ENCODE measurements at regions not wholly inside any gene's neighbourhood (a gene's known extent, or its start where the extent isn't known, plus 50 kb on each side); places are given as distances from the start of the nearest gene placed in this dataset.

DNA sequence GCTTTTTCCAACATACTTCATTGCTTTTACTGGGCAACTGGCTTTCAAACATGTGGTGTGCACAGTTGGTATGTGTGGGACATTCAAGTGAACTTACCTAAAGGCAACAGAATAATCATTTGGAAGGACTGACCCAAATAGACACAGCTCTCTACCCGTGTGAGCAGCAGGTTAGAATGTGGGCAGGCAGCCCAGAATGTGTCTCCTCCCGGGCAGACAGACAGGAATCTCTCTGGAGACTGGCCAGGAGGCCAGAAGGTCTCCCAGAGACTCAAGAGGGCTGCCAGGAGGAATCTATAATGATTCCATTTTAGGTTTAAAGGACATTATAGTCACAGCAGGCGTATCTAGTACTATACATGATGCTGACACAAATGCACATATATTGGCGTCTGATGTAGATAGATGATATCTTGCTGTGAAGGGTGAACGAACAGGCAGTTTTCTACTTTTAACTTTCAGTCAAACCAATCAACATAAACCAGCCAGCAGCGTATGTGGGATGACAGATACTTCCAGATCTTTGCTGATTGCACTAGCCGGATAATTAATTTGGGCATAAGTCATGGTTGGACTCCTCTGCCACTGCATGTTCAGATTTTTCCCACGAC is 297.4 kb upstream of the ZNF608 start:
- no peak overlapping the region for H3K4me3 ChIP-seq
- H3K36me3 ChIP-seq: no peaks in the 10 kb centered on the region
- intact Hi-C loops (cut with DNase I; ENCODE audit: low total_unique reads) (no loop called here), in situ Hi-C loops (cut with MboI; ENCODE audit: low pct_ligation_motif_present in 1 of 4, low pct_unique_long_range_greater_than_20kb in 1 of 4, low sequenced_read_pairs in 3 of 4) (no loop called here)
- TF ChIP-seq POLR2A (IDR thresholded peaks at IDR 0.05) (no peak), EP300 (IDR thresholded peaks at IDR 0.05; ENCODE audit: low read depth) (no peak), POLR2AphosphoS5 (IDR thresholded peaks at IDR 0.05) (no peak), CTCF (IDR thresholded peaks at IDR 0.05) (no peak)
- H3K4me1 ChIP-seq: peaks cover 3 to 15% (median 7%) of the 10 kb centered on the region in 4 donors
- DNase-seq: peak; percentile 23
- H3K27me3 ChIP-seq: no peaks in the 10 kb centered on the region
- WGBS, 2 donors (ENCODE audit: low coverage in 1 of 2): 51 to 80% methylated on average over 2 to 8 of the region's 8 CpGs
- H3K9me3 ChIP-seq: no peaks in the 10 kb centered on the region
- H3K27ac ChIP-seq: no peak overlapping the region

DNA sequence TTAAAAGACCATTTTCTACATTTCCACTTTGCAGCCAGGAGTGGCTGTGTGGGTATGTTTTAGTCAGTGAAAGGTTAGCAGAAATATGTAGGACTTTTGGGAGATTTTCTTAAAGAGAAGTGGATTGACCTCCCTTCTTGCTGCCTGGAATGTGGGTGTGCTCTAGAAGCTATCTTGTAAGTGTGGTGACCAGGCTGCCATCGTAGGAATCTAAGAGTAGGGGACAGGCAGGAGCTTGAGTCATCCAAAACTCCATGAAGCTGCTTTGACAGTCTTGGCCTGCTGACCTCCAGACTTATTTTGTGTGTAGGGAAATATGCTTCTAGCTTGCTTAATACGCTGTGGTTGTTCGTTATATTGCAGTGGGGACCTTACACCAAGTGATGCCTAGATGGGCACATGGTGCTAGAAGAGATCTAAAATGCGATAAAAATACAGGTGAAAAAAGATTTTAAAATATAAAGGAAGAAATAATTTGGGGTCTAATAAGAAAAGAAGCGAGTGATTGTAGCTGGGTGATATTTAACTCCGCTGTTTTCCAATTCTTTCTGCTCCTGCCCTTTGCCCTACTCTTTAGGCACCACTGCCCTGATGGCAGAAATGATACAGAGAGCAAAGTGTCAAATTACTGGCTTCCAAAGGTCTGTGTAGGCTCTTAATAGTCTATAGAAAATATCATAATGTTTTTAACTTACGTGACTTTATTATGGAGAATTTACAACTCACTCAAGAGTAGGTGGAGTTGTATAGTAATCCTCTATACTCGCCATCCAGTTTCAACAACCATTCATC is 298.2 kb upstream of the ZNF608 start:
- Histone ChIP-seq H3K27me3 (no peaks in the 10 kb centered on the region), H3K36me3 (no peaks in the 10 kb centered on the region), H3K27ac (no peak overlapping the region), H3K4me1 (peaks cover 3 to 15% (median 7%) of the 10 kb centered on the region in 4 donors), H3K4me3 (no peak overlapping the region), H3K9me3 (no peaks in the 10 kb centered on the region)
- in situ Hi-C loops (cut with MboI; ENCODE audit: low pct_ligation_motif_present in 1 of 4, low pct_unique_long_range_greater_than_20kb in 1 of 4, low sequenced_read_pairs in 3 of 4): no loop called here
- WGBS, 2 donors (ENCODE audit: low coverage in 1 of 2): 88 to 95% methylated on average over 5 to 8 of the region's 8 CpGs
- DNase-seq: no peak
- intact Hi-C loops (cut with DNase I; ENCODE audit: low total_unique reads): no loop called here
- TF ChIP-seq POLR2A (IDR thresholded peaks at IDR 0.05) (no peak), POLR2AphosphoS5 (IDR thresholded peaks at IDR 0.05) (no peak), EP300 (IDR thresholded peaks at IDR 0.05; ENCODE audit: low read depth) (no peak), CTCF (IDR thresholded peaks at IDR 0.05) (no peak)

- Histone ChIP-seq H3K36me3 (no peaks in the 10 kb centered on the region), H3K4me1 (peaks cover 3 to 15% (median 7%) of the 10 kb centered on the region in 4 donors), H3K4me3 (no peak overlapping the region), H3K27me3 (no peaks in the 10 kb centered on the region), H3K27ac (no peak overlapping the region), H3K9me3 (no peaks in the 10 kb centered on the region)
- in situ Hi-C loops (cut with MboI; ENCODE audit: low pct_ligation_motif_present in 1 of 4, low pct_unique_long_range_greater_than_20kb in 1 of 4, low sequenced_read_pairs in 3 of 4) (no loop called here), intact Hi-C loops (cut with DNase I; ENCODE audit: low total_unique reads) (no loop called here)
- no peak for DNase-seq
- TF ChIP-seq POLR2AphosphoS5 (IDR thresholded peaks at IDR 0.05) (no peak), EP300 (IDR thresholded peaks at IDR 0.05; ENCODE audit: low read depth) (no peak), CTCF (IDR thresholded peaks at IDR 0.05) (no peak), POLR2A (IDR thresholded peaks at IDR 0.05) (no peak)
- 88 to 100% methylated on average over 2 to 3 of the region's 3 CpGs for WGBS, 2 donors (ENCODE audit: low coverage in 1 of 2)
Observed at GRCh38 chr5:125045646-125046045, 299.2 kb upstream of the ZNF608 start.

DNA sequence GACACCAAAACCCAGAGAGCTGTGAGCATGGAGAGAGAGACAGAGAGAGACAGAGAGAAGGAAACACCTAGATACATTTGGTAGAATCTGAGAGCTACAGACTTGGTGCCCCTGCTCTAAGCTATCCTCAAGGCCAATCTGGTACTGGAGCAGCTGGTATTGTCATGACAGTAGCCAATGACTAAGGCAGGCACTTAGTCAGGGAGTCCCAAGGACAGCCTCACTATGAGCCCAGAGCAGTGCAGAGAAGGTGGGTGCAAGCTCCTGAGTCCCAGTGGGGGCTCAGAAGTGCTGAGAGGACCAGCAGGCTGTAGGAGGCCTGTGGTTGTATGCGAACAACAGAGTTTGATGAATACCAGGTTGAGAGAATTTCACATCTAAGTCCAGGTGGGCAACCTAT is 300.4 kb upstream of the ZNF608 start:
- intact Hi-C loops (cut with DNase I; ENCODE audit: low total_unique reads) (no loop called here), in situ Hi-C loops (cut with MboI; ENCODE audit: low pct_ligation_motif_present in 1 of 4, low pct_unique_long_range_greater_than_20kb in 1 of 4, low sequenced_read_pairs in 3 of 4) (no loop called here)
- Histone ChIP-seq H3K4me3 (no peak overlapping the region), H3K4me1 (peaks cover 3 to 15% (median 7%) of the 10 kb centered on the region in 4 donors), H3K27ac (no peak overlapping the region), H3K9me3 (no peaks in the 10 kb centered on the region), H3K27me3 (no peaks in the 10 kb centered on the region), H3K36me3 (no peaks in the 10 kb centered on the region)
- TF ChIP-seq POLR2A (IDR thresholded peaks at IDR 0.05) (no peak), POLR2AphosphoS5 (IDR thresholded peaks at IDR 0.05) (no peak)
- no peak for DNase-seq
- 100% methylated on average over 1 of the region's 1 CpG for WGBS, 2 donors (ENCODE audit: low coverage in 1 of 2)
